ENCODE measurements at regions not wholly inside any gene's neighbourhood (a gene's known extent, or its start where the extent isn't known, plus 50 kb on each side); places are given as distances from the start of the nearest gene placed in this dataset.
"Not testable (repeated sequence)": the region's sequence is repeated elsewhere in the genome, so short reads cannot be mapped to it uniquely, and the experiment has no call there.

DNA sequence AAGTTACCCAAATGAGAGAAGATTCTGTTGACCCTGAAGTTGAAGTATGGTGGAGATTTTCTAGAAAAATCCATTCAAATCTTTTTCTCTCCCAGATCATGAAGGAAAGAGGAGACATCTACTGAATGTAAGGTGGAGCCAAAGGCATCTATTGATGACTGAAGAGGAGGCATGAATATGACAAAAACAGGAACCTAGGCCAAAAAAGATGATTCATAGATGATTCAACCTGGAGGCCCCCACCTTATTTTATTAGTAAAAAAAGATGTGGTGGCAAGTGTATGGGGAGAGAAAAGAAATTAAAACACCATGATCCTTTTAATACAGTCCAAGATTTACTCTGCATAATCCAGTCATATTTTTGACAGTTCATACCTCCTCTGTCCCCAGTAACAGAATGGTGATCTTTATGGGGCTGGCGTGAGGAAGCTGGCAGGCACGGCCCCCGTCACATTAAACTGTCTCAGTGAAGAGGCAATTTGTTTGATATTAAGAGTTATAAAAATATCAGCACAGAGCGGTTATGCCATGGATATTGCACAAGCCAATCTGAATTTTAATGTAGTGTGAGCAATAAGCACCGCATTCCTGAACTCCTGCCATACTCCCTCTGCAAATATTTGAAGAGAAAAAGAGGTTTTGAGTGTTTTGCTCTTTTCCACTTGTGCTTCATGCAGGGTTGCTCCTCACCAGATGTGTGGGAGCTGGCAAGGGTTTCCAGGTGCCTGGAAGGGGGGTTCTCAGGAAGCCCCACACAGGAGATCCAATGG, 94.4 kb downstream of the TRIM43 start:
- DNase-seq, result not testable (repeated sequence)

DNA sequence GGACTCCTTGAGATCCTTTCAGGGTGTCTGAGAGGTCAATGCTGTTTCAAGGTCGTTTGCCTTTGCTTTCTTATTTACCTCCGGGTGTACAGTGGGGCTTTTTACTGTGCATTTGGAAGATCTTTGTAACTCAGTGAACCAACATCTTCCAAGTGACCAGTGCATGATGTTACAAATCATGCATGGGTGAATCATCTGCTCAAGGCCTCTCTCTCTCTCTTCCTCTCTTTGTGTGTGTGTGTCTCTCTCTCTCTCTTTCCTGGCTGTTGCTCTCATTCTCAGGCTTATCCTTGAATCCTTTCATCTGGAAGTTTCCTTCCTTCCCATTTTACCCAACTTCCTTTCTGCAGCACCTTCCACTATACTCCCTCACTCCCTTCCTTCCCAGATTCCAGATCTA, 96.1 kb downstream of the TRIM43 start:
- not testable (repeated sequence) for DNase-seq

DNA sequence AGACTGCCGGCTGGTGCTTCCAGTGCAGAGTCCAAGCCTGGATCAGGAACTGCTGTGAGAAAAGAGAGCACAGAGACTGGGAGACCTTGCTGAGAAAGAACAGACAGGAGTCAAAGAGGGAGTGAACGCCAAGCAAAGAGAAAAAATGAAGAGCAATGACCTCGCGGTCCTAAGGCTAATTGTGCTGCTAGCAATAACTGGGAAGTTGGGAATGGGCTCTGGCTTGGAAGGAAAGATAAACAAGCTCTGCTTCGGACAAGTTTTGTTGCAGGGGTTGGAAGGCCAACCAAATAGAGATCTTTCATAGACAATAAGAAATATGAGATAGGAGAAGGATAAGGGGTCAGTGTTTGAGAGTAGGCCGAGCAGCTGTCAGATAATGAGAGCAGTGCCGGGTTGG, 99.4 kb downstream of the TRIM43 start:
- DNase-seq, result not testable (repeated sequence)

DNA sequence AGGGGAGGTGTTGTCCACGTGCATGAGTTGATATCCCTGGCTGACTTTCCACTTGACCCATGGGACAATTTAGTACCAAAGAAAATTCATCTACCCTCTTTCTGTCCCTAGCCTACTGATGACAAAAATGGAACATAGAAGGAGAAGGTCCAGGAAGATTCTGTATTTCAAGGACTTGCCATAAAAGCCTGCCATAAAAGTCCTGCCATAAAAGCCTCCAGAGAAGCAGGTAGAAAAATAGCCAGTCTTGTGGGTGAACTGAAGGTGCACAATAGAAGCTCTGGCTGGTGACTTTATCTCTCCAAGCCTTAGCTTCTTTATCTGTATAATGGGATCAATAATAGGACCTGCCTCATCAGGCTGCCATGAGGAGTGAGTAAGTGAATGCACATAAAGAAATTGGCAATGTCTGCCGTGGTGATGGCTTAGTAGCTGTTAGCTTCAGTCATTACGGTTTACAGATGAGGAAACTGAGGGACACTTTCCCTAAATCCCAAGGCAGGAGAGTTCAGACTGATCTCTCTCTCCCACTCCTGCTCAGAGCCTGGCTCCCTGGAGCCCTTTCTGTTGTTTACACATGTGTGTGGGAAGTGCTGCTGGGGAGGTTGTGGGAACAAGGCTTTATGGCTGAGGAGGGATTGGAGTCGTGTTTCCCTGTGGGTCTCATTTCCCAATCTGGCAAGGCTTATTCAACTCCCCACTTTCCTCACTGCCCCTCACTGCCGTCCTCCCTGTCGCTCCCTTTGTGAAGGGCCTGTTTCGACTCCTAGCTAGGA, 101.5 kb downstream of the TRIM43 start:
- DNase-seq, result not testable (repeated sequence)

DNA sequence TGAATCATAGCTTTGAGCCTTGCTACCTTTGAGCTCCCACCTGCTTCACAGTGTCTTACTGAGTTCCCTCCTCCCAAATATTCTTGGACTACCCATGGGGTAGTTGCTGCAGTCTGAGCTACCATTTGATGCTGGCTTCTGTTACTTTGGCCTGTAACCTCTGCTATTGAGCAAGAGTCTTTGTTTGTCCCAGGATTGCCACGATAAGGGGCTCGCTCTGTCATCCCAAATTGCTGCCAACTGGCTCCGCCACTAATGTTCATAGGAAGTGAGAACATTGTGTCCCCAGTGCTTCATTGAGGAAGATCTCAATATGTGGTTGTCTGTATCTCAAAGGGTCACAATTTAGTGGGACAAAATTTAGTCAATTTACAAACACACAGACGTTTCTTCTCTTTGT, 103.8 kb downstream of the TRIM43 start:
- DNase-seq, result no peak

DNA sequence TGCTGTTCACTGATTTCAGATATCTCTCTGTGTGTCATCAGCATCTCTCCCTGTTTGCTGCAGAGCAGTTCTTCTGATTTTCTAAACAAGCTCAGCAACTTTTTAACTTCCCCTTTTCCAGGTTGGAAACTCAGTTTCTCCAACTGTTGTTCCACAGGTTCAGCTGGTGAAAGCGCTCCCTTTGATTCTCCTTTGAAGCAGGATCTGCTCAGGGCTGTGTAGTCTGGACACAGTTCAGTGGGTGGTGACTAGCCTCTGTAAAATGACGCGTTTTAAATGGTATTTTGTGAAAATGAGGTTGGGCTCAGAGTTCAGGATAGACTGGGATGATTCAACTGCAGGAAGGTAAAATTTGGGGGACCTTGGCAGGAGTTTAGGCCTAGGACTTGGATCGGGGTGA, 106.3 kb downstream of the TRIM43 start:
- no peak for DNase-seq

DNA sequence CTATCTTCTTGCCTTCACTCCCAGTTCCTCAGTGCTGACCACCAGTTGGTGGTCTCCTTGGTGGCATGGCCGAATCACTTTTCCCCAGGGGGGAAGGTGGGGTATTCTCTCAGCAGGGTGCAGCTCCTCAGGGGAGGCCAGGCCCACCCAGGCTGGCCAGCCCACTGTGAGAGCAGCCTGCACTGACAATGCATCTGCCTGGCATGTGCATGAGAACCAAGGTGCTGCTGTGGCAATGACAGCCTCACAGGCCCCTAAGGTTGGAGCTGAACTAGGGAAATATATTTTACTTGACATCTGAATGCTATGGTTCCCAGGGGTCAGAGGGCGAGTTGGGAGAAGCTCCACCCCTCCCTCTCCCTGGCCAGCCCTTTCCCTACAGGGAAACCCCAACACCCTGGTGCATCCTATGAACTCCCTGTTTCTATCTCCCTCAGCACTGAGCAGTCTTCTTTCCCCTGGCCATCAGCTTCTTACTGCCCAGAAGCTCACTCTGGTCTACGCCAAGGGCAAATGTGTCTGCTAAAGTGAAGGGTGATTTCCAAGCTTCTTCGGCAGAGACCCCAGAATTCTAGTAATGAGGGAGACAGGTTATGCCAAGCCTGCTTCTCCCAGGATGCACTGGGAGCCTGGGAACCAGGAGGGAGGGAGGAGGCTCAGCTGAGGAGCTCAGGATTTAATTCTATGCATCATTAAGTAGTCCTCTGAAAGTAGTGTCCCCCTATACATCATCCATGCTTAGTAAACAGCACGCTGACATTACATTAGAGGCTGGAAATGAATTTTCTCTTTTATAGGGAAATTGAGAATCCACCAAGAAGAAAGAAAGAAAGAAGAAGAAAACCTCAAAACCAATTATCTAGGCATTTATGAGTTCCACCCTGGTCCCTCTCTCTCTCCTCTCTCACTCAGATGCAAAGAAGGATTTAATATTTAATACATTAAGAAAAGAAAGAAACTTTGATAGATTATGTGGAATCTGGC, 107.7 kb downstream of the TRIM43 start:
- DNase-seq, result not testable (repeated sequence)

DNA sequence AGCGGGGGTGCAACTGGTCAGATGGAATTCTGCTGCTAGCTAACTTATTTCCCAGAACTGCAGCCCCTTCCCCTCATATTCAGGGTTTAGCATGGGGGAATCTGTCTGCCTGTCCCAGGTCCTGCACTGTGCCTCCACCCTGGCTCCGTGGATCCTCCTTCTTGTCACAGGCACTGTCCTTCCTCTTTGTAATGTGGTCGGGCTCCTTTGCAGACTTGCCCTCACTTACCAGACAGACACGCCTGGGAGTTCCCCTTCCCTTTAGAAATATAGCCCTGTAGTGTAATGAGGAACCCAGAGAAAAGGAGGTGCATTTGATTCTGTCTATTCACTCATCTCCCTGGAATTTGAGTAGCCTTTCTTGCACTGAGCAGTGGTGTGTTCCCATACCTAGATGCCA, 108.7 kb downstream of the TRIM43 start:
- no peak for DNase-seq

DNA sequence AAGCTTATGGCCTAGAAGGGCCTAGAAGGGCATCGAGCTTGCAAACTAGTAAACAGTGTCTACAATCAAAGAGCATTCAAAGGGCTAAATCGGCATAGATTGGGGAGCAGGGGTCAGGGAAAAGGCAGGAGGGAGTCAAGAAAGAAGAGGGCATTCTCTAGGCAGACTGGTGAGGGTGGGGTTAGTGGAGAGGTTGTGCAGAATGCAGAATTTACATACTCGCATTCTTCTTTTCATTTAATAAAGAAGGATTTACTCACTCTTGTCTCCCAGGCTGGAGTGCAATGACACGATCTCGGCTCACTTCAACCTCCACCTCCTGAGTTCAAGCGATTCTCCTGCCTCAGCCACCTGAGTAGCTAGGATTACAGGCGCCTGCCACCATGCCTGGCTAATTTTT, 110.7 kb downstream of the TRIM43 start:
- no peak for DNase-seq

DNA sequence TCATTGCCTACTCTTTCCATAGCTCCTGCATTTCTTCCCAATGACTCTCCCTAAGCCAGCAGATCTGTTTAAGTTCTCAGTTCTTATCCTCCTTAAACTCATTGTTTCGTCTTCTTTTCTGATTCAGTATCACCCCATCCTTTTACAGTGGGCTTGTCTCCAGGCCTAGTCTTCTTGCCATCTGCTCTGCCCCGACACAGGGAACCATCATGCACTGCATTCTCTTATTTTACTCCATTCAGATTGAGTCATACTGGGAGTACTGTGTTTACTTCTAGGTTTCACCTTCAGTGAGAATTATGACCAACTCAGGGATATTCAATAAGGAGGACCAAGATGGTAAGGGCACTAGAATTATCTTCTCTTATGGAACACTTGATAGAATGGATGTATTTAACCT, 115.4 kb downstream of the TRIM43 start:
- DNase-seq, result not testable (repeated sequence)

DNA sequence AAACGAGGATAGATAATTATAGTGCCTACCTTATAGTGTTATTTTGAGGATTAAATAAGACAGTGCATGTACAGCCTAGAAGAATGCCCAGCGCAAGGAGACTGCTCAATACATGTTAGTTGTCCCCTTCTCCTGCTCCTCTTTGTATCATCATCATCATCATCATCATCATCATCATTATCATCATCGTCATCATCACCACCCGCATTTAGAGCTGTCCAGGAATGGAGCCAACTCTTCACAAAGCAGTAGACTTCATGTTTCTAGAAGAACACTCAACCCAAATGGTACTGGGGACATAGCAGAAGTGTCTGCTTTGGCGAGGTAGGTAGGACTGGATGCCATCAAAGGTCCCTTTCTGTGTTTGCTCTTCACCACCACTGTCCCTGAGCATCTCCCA, 116.0 kb downstream of the TRIM43 start:
- DNase-seq, result no peak

DNA sequence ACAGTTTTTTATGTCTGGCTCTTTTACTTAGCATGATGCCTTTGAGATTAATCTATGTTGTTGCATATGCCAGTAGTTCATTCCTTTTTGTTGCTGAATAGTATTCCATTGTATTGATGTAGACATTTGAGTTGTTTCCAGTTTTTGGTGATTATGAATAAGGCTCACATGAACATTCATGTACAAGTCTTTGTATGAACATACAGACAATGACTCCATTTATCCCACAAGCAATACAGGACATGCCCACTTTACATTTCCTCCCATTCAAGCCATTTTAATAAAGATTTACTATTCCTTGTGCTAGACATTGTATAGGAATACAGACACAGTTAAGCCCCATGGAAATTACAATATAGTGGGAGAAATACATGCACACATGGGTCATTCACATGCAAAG, 118.0 kb downstream of the TRIM43 start:
- no peak for DNase-seq

DNA sequence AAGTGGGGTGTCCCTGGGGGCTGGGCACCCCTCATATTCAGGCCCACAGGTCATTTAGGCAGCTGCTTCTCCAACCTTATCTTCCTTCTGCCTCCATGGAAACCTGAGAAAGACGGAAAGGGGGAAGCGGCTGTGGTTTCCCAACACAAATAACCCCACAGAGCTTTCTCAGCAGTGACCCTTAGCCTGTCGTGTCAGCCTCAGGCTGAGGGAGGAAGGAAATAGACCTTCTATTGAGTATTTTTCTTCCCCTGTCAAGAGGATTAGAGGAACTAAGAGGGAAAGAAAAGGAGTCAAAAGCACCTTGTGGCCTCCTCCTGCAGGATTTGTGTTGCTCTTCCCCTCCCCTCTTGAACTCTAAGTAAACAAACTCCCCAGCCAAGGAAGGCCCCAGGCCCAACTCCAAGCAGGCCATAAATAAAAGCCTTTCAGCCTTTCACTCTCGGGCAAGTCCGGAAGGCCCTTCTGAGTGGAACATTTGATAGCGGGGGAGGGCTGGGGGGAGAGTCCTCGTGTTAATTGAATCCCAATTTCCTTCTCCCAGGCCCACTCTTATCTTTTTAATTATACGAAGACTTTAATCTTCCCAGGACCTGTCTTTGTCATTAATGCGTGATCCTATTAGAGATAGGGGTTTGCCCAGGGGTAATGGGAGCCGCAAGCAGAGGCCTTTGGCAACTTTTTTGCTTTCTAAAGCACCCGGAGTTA, 121.8 kb downstream of the TRIM43 start:
- not testable (repeated sequence) for DNase-seq

DNA sequence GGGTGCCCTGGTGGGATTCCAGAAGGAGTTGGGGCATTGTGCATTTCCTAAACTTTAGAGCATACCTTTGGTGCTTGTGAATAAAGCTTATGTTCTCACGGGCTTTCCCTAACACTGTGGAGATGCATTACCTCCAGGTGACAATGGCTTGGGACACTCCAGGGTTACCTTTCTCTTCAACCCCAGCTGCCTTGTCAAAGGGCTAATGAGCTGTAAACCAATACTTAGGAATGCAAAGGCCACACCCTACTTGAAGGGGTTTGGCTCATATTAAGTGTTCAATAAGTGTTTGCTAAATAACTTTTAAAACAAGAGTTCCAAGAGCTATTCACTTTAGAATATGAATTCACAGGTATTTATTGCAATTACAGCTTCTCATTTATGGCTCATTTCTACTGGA, 122.6 kb downstream of the TRIM43 start:
- not testable (repeated sequence) for DNase-seq

DNA sequence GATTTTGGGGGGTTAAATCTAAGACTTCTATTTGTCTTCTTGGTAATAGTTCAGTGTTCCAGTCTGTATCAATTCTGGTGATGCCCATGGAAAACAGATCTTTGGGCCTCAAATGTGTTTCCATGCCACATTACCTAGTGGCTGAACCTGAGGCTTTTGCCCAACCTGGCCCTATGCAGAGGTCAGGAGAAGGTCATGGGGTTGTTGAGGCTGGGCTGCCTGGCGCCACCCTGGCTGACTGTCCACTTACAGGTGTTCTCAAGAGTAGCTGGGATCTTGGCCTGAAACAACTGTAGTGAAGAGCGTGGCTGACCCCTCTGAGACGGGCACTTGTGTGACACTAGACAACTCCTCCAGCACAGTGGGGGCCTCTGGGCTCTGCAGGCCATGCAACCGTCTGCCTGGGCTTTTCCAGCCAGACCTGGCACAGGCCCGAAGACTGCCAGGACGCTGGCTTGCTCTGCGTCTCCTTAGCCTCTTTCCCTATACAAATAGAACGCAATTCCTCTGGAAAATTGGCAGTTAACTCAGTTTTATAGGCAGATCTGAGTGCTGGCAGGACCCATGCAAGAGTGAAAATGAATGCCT, 127.8 kb downstream of the TRIM43 start:
- DNase-seq, result no peak

DNA sequence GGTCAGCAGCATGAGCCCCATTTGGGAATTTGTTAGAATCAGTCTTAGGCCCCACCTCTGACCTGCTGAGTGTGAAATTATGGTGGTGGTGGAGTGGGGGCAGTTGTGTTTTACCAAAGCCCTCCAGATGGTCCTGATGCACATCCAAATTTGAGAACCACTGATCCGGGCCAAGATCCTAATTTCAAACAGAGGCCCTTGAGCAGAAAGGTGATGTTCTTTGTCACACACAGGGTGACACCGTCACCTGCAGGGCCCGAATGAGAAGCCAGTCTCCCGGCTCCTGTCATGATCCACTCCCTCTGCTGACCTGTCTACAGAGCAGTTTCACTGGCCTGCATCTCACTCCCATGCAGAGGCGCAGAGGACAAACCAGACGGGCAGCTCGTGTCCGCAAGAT, 129.9 kb downstream of the TRIM43 start:
- DNase-seq, result no peak

DNA sequence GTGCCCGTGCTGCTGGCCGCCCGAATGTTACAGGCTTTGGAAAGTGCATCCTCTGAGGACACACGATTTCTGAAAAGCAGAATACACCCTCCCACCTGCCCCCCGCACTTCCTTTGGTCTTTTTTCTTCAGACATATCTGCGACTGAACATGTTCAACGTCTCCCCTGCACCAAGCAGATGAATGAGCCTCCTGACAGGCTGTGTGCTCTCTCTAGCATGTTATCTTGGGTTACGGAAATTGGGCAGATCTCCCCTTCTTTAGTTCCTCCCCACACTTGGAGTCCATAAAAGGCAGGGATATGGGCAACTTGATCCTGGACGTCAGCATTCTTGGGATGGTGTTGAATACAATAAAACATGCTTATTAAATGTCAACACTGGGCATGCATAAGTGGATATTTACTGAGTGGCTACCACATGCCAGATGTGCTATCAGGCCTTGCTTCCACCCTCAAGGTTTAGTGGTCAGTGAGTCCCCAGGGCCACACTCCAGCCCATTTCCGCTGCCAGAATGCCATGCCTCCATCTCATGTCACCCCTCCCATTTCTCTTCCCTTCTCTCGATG, 130.4 kb downstream of the TRIM43 start:
- no peak for DNase-seq

DNA sequence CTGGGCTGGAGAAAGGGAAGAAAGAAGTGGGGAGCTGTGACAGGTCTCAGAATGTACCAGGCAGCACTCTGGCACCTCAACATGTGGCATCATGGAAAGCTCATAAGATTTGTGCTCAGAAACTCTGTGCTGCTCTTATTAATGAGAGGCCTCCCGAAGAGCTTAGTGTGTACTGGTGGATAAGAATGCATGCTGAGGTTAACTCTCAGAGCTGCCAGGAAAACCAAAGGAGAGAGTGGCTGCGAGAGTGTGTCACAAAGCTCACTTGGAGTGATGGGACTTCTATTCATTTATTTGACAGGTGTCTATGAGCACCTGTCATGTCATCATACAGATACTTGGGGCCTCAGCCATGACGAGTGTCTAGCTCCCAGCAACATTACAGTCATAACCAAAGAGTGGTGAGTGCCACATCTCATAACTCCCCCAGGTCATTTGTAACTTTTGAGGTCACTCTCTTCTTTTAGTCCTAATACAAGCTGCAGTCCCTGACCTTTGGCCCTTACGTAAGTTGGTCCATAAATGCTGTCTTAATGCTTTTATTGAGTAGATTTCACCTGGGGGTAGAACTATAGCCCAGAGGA, 131.9 kb downstream of the TRIM43 start:
- not testable (repeated sequence) for DNase-seq

DNA sequence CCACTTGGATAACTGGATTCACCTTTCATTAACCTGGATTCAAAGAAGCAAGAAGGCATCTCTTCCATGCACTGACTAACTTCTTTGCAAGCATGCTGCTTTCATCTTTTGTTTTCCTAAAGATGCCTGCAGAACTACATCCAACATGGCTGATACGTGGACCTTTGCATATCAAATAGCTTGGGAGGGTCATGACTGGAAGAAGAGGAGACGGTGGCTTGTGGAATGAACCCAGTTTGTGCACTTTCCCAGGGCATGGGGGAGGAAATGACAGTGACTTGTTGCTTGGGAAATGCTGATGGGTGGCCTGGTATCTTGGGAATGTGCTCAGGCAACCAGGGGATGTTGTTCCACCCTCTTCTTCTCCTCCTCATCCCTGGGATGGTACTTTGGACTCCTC, 133.4 kb downstream of the TRIM43 start:
- DNase-seq, result not testable (repeated sequence)

DNA sequence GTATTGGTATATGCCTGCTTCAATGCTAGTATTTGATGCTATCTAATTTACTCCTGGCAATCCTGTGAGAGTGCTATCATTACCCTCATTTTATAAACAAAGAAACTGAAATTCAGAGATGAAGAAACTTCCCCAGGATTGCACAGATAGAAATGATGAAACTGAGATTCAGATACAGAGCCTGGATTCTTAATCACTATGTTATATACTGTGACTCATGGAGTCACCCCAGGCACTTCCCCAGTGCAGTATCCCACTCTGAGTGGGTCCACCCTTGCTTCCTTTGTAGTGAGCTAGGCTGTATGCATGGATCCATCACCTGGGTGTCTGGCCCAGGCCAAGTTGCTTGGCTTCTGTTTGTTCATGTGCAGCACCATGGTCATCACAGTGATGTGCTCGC, 133.9 kb downstream of the TRIM43 start:
- DNase-seq, result not testable (repeated sequence)

DNA sequence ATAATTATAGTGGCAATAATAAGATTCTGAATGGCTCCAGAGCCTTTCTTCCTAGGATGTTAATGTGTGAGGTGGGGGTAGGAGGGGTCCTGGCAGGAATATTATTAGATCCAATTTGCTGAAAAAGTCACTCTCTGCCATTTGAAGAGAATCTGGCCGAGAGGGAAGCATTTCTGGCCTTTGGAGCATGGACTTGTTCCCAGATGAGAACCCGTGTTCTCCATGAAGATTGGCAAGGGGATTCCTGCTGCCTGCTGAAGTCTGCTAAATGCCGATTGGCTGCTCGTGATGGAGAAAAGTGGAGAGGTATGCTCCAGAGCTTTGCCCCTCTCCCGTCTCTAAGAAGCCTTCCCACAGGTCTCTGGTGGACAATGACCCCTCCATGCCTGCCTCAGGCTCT, 135.6 kb downstream of the TRIM43 start:
- not testable (repeated sequence) for DNase-seq
